KMS-11 (cell line): ENCODE measurements at regions not wholly inside any gene's neighbourhood (a gene's known extent, or its start where the extent isn't known, plus 50 kb on each side); places are given as distances from the start of the nearest gene placed in this dataset.

Source experiments
- H2AFZ ChIP-seq: fragments of 200-600 bp; sonication (generic); 2 replicates; pipeline ENCODE4 v1.6.1; 2016; ENCODE audit warnings: antibody characterized with exemption, mixed run types, low read depth
- H3K27ac ChIP-seq: fragments of 200-600 bp; sonication (generic); 2 replicates; pipeline ENCODE4 v1.6.1; 2016; ENCODE audit warnings: mild to moderate bottlenecking, mixed run types
- H3K27me3 ChIP-seq: fragments of 200-600 bp; sonication (generic); 2 replicates; pipeline ENCODE4 v1.6.1; 2017; ENCODE audit warnings: mild to moderate bottlenecking, low read depth, mixed run types, moderate library complexity; ENCODE audit not compliant: insufficient read depth
- H3K36me3 ChIP-seq: fragments of 200-600 bp; sonication (generic); 2 replicates; pipeline ENCODE4 v1.6.1; 2017; ENCODE audit warnings: mild to moderate bottlenecking, mixed run types; ENCODE audit not compliant: insufficient read depth
- H3K4me1 ChIP-seq: fragments of 200-600 bp; sonication (generic); 2 replicates; pipeline ENCODE4 v1.6.1; 2016; ENCODE audit warnings: mild to moderate bottlenecking, low read depth, mixed run types; ENCODE audit not compliant: poor library complexity, severe bottlenecking
- H3K4me2 ChIP-seq: fragments of 200-600 bp; sonication (generic); 2 replicates; pipeline ENCODE4 v1.7.0; 2016; ENCODE audit warnings: mild to moderate bottlenecking, mixed run types
- H3K4me3 ChIP-seq: fragments of 200-600 bp; sonication (generic); IDR thresholded peaks from 2 replicates; pipeline ENCODE4 v1.6.1; 2017; ENCODE audit warnings: low read depth, low read length, mixed read lengths; ENCODE audit not compliant: insufficient read depth
- H3K79me2 ChIP-seq: fragments of 200-600 bp; sonication (generic); 2 replicates; pipeline ENCODE4 v1.6.1; 2016; ENCODE audit warnings: low read depth, mixed run types; ENCODE audit not compliant: insufficient read depth
- H3K9ac ChIP-seq: fragments of 200-600 bp; sonication (generic); 2 replicates; pipeline ENCODE4 v1.6.1; 2016; ENCODE audit warnings: mild to moderate bottlenecking, mixed run types
- H4K20me1 ChIP-seq: fragments of 200-600 bp; sonication (generic); 2 replicates; pipeline ENCODE4 v1.6.1; 2016; ENCODE audit warnings: mild to moderate bottlenecking, mixed run types; ENCODE audit not compliant: insufficient read depth
- TF ChIP-seq, protein P1 (sequence below): fragments of 200-600 bp; sonication (generic); conservative IDR thresholded peaks from 2 replicates; pipeline ENCODE4 v1.6.1; 2017; ENCODE audit warnings: low read depth, mild to moderate bottlenecking, antibody characterized with exemption, low read length, moderate library complexity, mixed read lengths

DNA sequence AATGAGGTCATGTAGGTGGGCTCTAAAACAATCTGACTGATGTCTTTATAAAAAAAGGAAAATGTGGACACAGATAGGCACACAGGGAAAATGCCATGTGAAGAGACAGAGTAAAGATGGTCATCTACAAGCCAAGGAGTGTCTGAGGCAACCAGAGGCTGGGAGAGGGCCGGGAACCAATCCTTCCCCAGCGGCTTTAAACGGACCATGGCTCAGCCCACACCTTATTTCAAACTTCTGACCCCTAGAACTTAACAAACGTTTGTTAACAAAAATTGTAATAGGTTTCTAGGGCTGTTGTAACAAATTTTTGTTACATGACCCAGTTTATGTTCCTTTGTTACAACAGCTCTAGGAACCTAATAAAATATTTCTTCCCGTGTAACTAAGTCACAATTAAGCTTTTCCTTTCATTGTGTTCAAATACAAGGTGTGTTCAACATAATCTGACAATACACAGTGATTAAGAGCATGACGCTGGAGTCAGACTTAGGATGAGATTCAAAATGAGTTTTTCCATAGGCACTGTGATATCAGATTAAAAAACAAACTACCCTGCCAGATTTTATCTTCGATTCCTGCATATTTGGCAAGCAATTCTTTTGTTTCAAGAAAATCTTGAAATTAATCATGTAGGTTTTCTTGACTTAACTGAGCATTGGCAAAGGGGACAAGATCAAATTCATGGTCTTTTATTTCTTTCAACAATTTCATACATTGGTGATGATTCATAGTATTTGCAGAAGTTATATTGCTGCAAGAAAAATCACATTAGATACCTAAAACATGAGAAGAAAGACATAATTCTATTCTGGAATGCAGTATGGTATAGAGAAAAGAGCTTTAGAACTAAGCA lies 169.5 kb upstream of the RIPOR2 start:
- Histone ChIP-seq H3K9ac (no peak overlapping the region), H3K79me2 (no peaks in the 10 kb centered on the region), H3K36me3 (no peaks in the 10 kb centered on the region), H3K4me2 (no peak overlapping the region), H3K27ac (no peak overlapping the region), H3K4me1 (no peaks in the 10 kb centered on the region), H3K4me3 (no peak overlapping the region), H3K27me3 (no peaks in the 10 kb centered on the region), H4K20me1 (no peaks in the 10 kb centered on the region), H2AFZ (no peak overlapping the region)
- TF ChIP-seq, protein P1, sequence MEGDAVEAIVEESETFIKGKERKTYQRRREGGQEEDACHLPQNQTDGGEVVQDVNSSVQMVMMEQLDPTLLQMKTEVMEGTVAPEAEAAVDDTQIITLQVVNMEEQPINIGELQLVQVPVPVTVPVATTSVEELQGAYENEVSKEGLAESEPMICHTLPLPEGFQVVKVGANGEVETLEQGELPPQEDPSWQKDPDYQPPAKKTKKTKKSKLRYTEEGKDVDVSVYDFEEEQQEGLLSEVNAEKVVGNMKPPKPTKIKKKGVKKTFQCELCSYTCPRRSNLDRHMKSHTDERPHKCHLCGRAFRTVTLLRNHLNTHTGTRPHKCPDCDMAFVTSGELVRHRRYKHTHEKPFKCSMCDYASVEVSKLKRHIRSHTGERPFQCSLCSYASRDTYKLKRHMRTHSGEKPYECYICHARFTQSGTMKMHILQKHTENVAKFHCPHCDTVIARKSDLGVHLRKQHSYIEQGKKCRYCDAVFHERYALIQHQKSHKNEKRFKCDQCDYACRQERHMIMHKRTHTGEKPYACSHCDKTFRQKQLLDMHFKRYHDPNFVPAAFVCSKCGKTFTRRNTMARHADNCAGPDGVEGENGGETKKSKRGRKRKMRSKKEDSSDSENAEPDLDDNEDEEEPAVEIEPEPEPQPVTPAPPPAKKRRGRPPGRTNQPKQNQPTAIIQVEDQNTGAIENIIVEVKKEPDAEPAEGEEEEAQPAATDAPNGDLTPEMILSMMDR, result no peak

DNA sequence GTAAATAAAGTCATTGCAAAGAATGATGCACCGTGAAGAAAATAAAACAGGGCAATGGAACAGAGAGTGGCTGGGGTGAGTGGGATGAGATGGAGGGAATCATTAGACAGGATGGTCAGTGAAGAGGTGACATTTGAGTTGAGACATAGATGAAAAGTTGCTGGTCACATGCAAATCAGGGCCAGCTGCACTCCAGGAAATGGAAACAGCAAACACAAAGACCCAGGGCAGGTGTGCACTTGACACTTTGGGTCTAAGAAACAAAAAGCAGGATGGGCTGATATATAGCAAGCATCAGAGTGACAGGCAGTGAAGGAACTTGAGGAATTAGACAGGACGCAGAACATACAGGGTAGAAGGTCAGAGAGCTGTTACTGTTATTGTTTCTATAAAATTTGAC lies 171.5 kb upstream of the RIPOR2 start:
- no peak overlapping the region for H3K4me2 ChIP-seq
- H3K4me3 ChIP-seq, result no peak overlapping the region
- no peaks in the 10 kb centered on the region for H3K4me1 ChIP-seq

GRCh38 chr6:25111782-25112181 lies 167.4 kb upstream of the CARMIL1 start:
- Histone ChIP-seq H4K20me1 (no peaks in the 10 kb centered on the region), H3K4me3 (no peak overlapping the region), H3K27ac (no peak overlapping the region), H3K9ac (no peak overlapping the region), H3K79me2 (no peaks in the 10 kb centered on the region), H3K4me1 (no peaks in the 10 kb centered on the region), H3K36me3 (no peaks in the 10 kb centered on the region), H2AFZ (no peak overlapping the region), H3K4me2 (no peak overlapping the region), H3K27me3 (no peaks in the 10 kb centered on the region)
- TF ChIP-seq, protein P1, result no peak

More for the DNA sequence above, 171.5 kb upstream of the RIPOR2 start:
- H3K9ac ChIP-seq, result no peak overlapping the region
- H3K27ac ChIP-seq, result no peak overlapping the region
- no peaks in the 10 kb centered on the region for H3K27me3 ChIP-seq
- TF ChIP-seq, protein P1, result no peak
- H2AFZ ChIP-seq, result no peak overlapping the region
- H3K36me3 ChIP-seq, result no peaks in the 10 kb centered on the region
- H3K79me2 ChIP-seq, result no peaks in the 10 kb centered on the region
- no peaks in the 10 kb centered on the region for H4K20me1 ChIP-seq

GRCh38 chr6:25112322-25112773 lies 166.8 kb upstream of the CARMIL1 start:
- H3K4me3 ChIP-seq, result no peak overlapping the region
- H3K36me3 ChIP-seq, result no peaks in the 10 kb centered on the region
- no peak overlapping the region for H3K9ac ChIP-seq
- no peaks in the 10 kb centered on the region for H3K27me3 ChIP-seq
- H2AFZ ChIP-seq, result no peak overlapping the region
- H3K4me1 ChIP-seq, result no peaks in the 10 kb centered on the region
- no peak overlapping the region for H3K27ac ChIP-seq
- TF ChIP-seq, protein P1, result no peak
- no peaks in the 10 kb centered on the region for H3K79me2 ChIP-seq
- H4K20me1 ChIP-seq, result no peaks in the 10 kb centered on the region
- no peak overlapping the region for H3K4me2 ChIP-seq
